ENCODE measurements at regions not wholly inside any gene's neighbourhood (a gene's known extent, or its start where the extent isn't known, plus 50 kb on each side); places are given as distances from the start of the nearest gene placed in this dataset.

DNA sequence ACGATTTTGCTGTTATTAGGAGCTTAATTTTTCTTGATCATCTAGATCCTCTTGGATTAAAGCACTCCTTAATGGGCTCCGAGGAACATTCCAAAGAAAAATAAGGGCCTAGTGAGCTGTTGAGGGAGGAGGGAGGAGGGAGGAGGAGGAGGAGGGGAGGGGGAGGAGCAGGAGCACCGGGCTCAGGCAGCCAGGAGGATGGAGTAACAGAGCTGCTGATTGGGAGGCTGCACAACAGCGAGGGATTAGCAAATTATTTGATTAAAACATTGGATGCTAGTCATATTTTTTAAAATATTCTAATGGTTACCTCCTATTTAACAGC is 302.1 kb upstream of the RRP15 start:
- TF ChIP-seq, protein P1, sequence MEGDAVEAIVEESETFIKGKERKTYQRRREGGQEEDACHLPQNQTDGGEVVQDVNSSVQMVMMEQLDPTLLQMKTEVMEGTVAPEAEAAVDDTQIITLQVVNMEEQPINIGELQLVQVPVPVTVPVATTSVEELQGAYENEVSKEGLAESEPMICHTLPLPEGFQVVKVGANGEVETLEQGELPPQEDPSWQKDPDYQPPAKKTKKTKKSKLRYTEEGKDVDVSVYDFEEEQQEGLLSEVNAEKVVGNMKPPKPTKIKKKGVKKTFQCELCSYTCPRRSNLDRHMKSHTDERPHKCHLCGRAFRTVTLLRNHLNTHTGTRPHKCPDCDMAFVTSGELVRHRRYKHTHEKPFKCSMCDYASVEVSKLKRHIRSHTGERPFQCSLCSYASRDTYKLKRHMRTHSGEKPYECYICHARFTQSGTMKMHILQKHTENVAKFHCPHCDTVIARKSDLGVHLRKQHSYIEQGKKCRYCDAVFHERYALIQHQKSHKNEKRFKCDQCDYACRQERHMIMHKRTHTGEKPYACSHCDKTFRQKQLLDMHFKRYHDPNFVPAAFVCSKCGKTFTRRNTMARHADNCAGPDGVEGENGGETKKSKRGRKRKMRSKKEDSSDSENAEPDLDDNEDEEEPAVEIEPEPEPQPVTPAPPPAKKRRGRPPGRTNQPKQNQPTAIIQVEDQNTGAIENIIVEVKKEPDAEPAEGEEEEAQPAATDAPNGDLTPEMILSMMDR (IDR thresholded peaks at IDR 0.05; ENCODE audit: low read length), result no peak
- no peak for TF ChIP-seq EZH2 (optimal IDR thresholded peaks at IDR 0.05; ENCODE audit: low read depth, low read length)
- no peak for TF ChIP-seq EZH2phosphoT487 (IDR thresholded peaks at IDR 0.05; ENCODE audit: low read length)

Measured in MM.1S (cell line).